DMS79 (cell line): ENCODE measurements at regions not wholly inside any gene's neighbourhood (a gene's known extent, or its start where the extent isn't known, plus 50 kb on each side); places are given as distances from the start of the nearest gene placed in this dataset.

ENCODE experiments used
- DNase-seq: peaks from one replicate; lab custom pipeline; 2025; lab: John Stamatoyannopoulos, UW

GRCh38 chr2:200054681-200055468 is 99.5 kb downstream of the MAIP1 start:
- DNase-seq = no peak

GRCh38 chr2:200056105-200056504 is 100.7 kb downstream of the MAIP1 start:
- DNase-seq = no peak

- DNase-seq = no peak
Measured at GRCh38 chr2:200063155-200063554, 107.8 kb downstream of the MAIP1 start.

- DNase-seq = no peak
Measured at GRCh38 chr2:200064879-200065278, 109.5 kb downstream of the MAIP1 start.

GRCh38 chr2:200065477-200065876 is 110.1 kb downstream of the MAIP1 start:
- no peak for DNase-seq

GRCh38 chr2:200066417-200066816 is 111.0 kb downstream of the MAIP1 start:
- DNase-seq = no peak

GRCh38 chr2:200068642-200069041 is 113.3 kb downstream of the MAIP1 start:
- no peak for DNase-seq

- DNase-seq = peak; percentile 12
Measured at GRCh38 chr2:200077210-200077650, 121.8 kb downstream of the MAIP1 start.

- DNase-seq = no peak
Measured at GRCh38 chr2:200077838-200078237, 122.5 kb downstream of the MAIP1 start.

- DNase-seq = no peak
Measured at GRCh38 chr2:200079356-200079755, 124.0 kb downstream of the MAIP1 start.

GRCh38 chr2:200081236-200081635 is 125.9 kb downstream of the MAIP1 start:
- no peak for DNase-seq

- no peak for DNase-seq
Measured at GRCh38 chr2:200081811-200082210, 126.4 kb downstream of the MAIP1 start.

- no peak for DNase-seq
Measured at GRCh38 chr2:200084036-200084435, 128.7 kb downstream of the MAIP1 start.

- no peak for DNase-seq
Measured at GRCh38 chr2:200086911-200087310, 131.5 kb downstream of the MAIP1 start.

GRCh38 chr2:200087451-200087850 is 132.1 kb downstream of the MAIP1 start:
- DNase-seq = no peak

GRCh38 chr2:200089040-200089755 is 133.8 kb downstream of the MAIP1 start:
- DNase-seq = no peak

- DNase-seq = no peak
Measured at GRCh38 chr2:200089756-200090109, 134.4 kb downstream of the MAIP1 start.

- no peak for DNase-seq
Measured at GRCh38 chr2:200090683-200091082, 135.3 kb downstream of the MAIP1 start.

GRCh38 chr2:200091126-200091525 is 135.7 kb downstream of the MAIP1 start:
- no peak for DNase-seq

GRCh38 chr2:200092235-200092634 is 136.9 kb downstream of the MAIP1 start:
- DNase-seq = no peak

- DNase-seq = no peak
Measured at GRCh38 chr2:200095436-200095835, 140.1 kb downstream of the MAIP1 start.

GRCh38 chr2:200099256-200099655 is 143.9 kb downstream of the MAIP1 start:
- no peak for DNase-seq

- no peak for DNase-seq
Measured at GRCh38 chr2:200100027-200100426, 144.6 kb downstream of the MAIP1 start.

GRCh38 chr2:200101922-200102321 is 146.5 kb downstream of the MAIP1 start:
- no peak for DNase-seq
